ENCODE measurements at regions not wholly inside any gene's neighbourhood (a gene's known extent, or its start where the extent isn't known, plus 50 kb on each side); places are given as distances from the start of the nearest gene placed in this dataset.

DNA sequence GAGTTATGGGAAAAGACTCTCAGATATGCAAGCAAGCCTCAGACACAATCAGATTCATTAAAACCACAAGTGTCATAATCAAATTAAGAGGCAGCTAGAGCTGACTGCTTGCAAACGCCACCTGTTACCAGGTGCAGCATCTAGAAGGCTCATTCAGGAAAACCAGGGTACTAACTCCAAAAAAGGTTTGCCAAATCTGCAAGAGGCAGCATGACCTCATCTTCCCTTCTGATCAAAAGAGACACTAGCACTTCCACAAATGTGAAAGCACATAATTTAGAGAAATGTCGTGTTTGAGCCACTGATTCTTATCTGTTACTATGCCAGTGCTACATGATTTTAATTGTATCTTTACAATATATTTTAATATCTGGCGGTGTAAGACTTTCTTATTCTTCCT, 123.3 kb upstream of the NANOGP8 start:
- TF ChIP-seq, protein P1, sequence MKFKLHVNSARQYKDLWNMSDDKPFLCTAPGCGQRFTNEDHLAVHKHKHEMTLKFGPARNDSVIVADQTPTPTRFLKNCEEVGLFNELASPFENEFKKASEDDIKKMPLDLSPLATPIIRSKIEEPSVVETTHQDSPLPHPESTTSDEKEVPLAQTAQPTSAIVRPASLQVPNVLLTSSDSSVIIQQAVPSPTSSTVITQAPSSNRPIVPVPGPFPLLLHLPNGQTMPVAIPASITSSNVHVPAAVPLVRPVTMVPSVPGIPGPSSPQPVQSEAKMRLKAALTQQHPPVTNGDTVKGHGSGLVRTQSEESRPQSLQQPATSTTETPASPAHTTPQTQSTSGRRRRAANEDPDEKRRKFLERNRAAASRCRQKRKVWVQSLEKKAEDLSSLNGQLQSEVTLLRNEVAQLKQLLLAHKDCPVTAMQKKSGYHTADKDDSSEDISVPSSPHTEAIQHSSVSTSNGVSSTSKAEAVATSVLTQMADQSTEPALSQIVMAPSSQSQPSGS (CRISPR knock-in tag; IDR thresholded peaks at IDR 0.05): no peak
- TF ChIP-seq KLF16 (IDR thresholded peaks at IDR 0.05): no peak
- TF ChIP-seq CHD4 (IDR thresholded peaks at IDR 0.05; ENCODE audit: insufficient read depth, insufficient replicate concordance, low read depth, low read length, poor library complexity, severe bottlenecking): no peak
